ENCODE measurements at regions not wholly inside any gene's neighbourhood (a gene's known extent, or its start where the extent isn't known, plus 50 kb on each side); places are given as distances from the start of the nearest gene placed in this dataset.

DNA sequence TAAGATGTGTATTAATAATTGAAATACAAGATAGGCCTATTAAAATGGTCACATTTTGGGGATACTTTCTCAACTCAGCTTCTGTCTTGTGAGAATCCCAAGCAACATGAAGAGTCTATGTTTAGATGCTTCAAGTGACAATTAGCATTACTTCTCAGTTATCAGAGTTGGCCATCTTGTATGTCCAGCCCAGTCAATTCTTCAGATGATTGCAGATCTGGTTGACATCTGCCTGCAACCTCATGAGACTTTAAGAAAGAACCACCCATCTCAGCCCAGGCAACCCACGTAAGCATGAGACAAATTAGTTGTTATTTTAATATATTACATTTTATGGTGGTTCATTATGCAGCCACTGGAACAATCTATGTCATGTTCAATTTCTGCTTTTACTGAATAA lies 256.5 kb downstream of the TENT5A start:
- intact Hi-C loops (cut with DNase I): no loop called here
- WGBS, 2 donors: 87 to 91% methylated on average over 1 of the region's 1 CpG
- Histone ChIP-seq H3K4me3 (no peak overlapping the region), H3K4me1 (no peaks in the 10 kb centered on the region), H3K27me3 (no peaks in the 10 kb centered on the region), H3K36me3 (no peaks in the 10 kb centered on the region), H3K27ac (no peak overlapping the region), H3K9me3 (peaks cover 0 to 14% (median 0%) of the 10 kb centered on the region in 11 donors)
- ATAC-seq: no peak
- TF ChIP-seq, protein P1, sequence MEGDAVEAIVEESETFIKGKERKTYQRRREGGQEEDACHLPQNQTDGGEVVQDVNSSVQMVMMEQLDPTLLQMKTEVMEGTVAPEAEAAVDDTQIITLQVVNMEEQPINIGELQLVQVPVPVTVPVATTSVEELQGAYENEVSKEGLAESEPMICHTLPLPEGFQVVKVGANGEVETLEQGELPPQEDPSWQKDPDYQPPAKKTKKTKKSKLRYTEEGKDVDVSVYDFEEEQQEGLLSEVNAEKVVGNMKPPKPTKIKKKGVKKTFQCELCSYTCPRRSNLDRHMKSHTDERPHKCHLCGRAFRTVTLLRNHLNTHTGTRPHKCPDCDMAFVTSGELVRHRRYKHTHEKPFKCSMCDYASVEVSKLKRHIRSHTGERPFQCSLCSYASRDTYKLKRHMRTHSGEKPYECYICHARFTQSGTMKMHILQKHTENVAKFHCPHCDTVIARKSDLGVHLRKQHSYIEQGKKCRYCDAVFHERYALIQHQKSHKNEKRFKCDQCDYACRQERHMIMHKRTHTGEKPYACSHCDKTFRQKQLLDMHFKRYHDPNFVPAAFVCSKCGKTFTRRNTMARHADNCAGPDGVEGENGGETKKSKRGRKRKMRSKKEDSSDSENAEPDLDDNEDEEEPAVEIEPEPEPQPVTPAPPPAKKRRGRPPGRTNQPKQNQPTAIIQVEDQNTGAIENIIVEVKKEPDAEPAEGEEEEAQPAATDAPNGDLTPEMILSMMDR (IDR thresholded peaks at IDR 0.05): no peak
- DNase-seq: no peak

DNA sequence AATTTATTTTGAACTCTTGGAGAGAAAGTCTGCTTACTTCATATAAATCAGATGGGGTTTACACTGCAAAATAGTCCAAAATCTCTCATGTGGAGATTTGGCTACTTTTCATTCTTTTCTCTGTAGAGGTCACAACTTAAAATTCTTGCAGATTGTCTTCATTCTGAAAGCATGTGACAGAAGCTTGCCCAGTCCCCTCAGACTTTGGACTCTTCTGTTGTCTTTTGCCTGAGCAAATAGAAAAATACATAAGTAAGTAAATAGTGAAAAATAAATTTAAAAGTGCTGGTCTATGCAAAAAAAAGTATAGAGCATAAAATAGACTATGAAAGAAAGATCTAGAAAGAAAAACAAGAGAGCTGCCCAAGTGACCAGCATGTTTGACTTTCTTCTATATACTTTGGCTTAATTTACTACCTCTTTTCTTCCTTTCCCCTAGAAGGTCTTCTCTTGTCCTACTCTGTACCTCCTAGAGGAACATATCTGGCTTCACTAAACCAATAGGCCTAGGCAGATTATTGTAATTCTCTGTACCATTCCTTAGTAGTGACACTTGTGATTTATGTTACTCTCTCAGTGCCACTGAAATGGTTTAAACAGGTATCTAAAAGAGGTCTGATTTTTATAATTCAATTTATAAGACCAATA lies 260.9 kb downstream of the TENT5A start:
- intact Hi-C loops (cut with DNase I): no loop called here

DNA sequence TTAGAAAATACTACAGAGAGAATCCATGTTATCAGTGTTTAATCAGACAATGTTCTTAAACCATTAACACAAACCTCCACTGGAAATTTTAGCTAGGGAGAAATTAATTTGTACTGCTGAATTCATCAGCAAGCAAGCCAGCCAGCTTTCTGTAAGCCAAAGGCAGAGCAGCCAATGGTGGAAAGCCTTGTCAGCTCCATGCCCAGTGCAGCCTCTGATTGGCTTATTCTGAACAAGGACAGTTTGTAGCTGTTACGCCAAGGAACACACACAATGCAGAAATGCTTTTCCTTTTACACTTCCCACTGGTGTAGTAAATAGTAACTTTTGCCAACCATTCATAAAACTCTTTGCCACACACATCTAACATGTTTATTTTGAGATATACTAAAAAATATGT lies 265.0 kb downstream of the TENT5A start:
- H3K27me3 ChIP-seq: no peaks in the 10 kb centered on the region
- ATAC-seq (peak in 7 of 8 donors; percentile 59 to 95 (median 84)), DNase-seq (peak; percentile 18 to 43)
- no peak overlapping the region for H3K27ac ChIP-seq
- H3K9me3 ChIP-seq: no peaks in the 10 kb centered on the region
- WGBS, 2 donors: 45 to 56% methylated on average over 1 of the region's 1 CpG
- intact Hi-C loops (cut with DNase I): loop anchor here in 1 of 10 donors (5.0 kb wide), 1 partner anchor 1100 kb away; no protein-coding TSS in a partner anchor
- TF ChIP-seq, protein P1 (IDR thresholded peaks at IDR 0.05): no peak
- H3K4me1 ChIP-seq: no peaks in the 10 kb centered on the region
- H3K4me3 ChIP-seq: peak overlapping the region in 5 of 10 donors; percentile 16 to 37 (median 25)
- no peaks in the 10 kb centered on the region for H3K36me3 ChIP-seq

More for the DNA sequence above, 260.9 kb downstream of the TENT5A start:
- Histone ChIP-seq H3K4me3 (no peak overlapping the region), H3K4me1 (no peaks in the 10 kb centered on the region), H3K27ac (no peak overlapping the region), H3K27me3 (no peaks in the 10 kb centered on the region), H3K36me3 (no peaks in the 10 kb centered on the region), H3K9me3 (no peaks in the 10 kb centered on the region)
- no peak for ATAC-seq
- TF ChIP-seq, protein P1 (IDR thresholded peaks at IDR 0.05): no peak
- no peak for DNase-seq

DNA sequence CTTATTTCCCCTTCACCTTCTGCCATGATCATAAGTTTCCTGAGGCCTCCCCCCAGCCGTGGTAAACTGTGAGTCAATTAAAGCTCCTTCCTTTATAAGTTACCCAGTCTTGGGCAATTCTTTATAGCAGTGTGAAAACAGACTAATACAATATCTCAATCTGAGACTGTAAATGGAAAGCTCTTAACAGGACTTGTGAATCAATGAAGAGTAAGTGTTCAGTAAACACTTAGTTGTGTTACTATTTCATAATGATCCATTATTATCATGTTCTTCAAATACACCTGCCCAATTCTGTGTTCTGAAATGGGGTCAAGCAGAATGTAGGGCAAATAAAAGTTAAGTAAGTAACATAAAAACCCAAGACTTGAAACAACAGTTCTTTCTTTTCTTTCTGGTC lies 266.2 kb downstream of the TENT5A start:
- 63 to 83% methylated on average over 1 of the region's 1 CpG for WGBS, 2 donors
- TF ChIP-seq, protein P1 (IDR thresholded peaks at IDR 0.05): no peak
- DNase-seq (no peak), ATAC-seq (no peak)
- Histone ChIP-seq H3K36me3 (no peaks in the 10 kb centered on the region), H3K4me3 (no peak overlapping the region), H3K9me3 (no peaks in the 10 kb centered on the region), H3K4me1 (no peaks in the 10 kb centered on the region), H3K27ac (no peak overlapping the region), H3K27me3 (no peaks in the 10 kb centered on the region)
- intact Hi-C loops (cut with DNase I): loop anchor here in 1 of 10 donors (5.0 kb wide), 1 partner anchor 1099 kb away; no protein-coding TSS in a partner anchor
